ENCODE measurements at regions not wholly inside any gene's neighbourhood (a gene's known extent, or its start where the extent isn't known, plus 50 kb on each side); places are given as distances from the start of the nearest gene placed in this dataset.

- Histone ChIP-seq H3K9me3 (ENCODE audit: insufficient read depth, low read depth, low read length) (no peaks in the 10 kb centered on the region), H3K14ac (ENCODE audit: low read length) (no peak overlapping the region), H2AK5ac (ENCODE audit: low read length) (no peak overlapping the region), H3K79me2 (ENCODE audit: control insufficient read depth, insufficient read depth, low read length, poor library complexity) (no peaks in the 10 kb centered on the region), H2BK120ac (ENCODE audit: insufficient read depth, low read length, poor library complexity) (no peak overlapping the region), H3K27me3 (ENCODE audit: insufficient read depth, low read length) (no peaks in the 10 kb centered on the region), H4K12ac (ENCODE audit: low read depth, low read length) (no peak overlapping the region), H4K8ac (ENCODE audit: low read depth, low read length) (no peak overlapping the region), H3K36me3 (ENCODE audit: control insufficient read depth in 1 of 2, insufficient read depth in 2 of 2, low read length in 2 of 2) (no peaks in the 10 kb centered on the region), H3K4me1 (ENCODE audit: control insufficient read depth in 1 of 2, insufficient read depth in 2 of 2, low read length in 2 of 2) (no peaks in the 10 kb centered on the region), H3K27ac (ENCODE audit: low read depth, low read length) (no peak overlapping the region), H3K4ac (ENCODE audit: low read depth, low read length) (no peak overlapping the region), H3K23ac (ENCODE audit: low read length) (no peak overlapping the region), H3K18ac (ENCODE audit: low read length) (no peak overlapping the region), H3K9ac (ENCODE audit: low read length) (no peak overlapping the region), H3K79me1 (ENCODE audit: low read length) (no peaks in the 10 kb centered on the region), H2BK12ac (ENCODE audit: low read length) (no peak overlapping the region), H4K91ac (ENCODE audit: low read depth, low read length) (no peak overlapping the region), H2AFZ (ENCODE audit: insufficient read depth, low read length, poor library complexity) (no peak overlapping the region), H3K4me2 (ENCODE audit: low read length) (no peak overlapping the region), H2BK5ac (ENCODE audit: low read depth, low read length, poor library complexity) (no peak overlapping the region), H3K4me3 (ENCODE audit: low read depth, low read length) (no peak overlapping the region)
- no CpG with 5 or more reads among the region's 2 CpGs for WGBS (ENCODE audit: extremely low coverage, insufficient coverage, insufficient read length)
- DNase-seq, result no peak
Observed at GRCh38 chr4:148737061-148737770, 295.0 kb upstream of the NR3C2 start.

GRCh38 chr4:148735432-148736155, 293.4 kb upstream of the NR3C2 start:
- Histone ChIP-seq H3K79me1 (ENCODE audit: low read length) (no peaks in the 10 kb centered on the region), H3K4me3 (ENCODE audit: low read depth, low read length) (no peak overlapping the region), H3K14ac (ENCODE audit: low read length) (no peak overlapping the region), H4K91ac (ENCODE audit: low read depth, low read length) (no peak overlapping the region), H2AFZ (ENCODE audit: insufficient read depth, low read length, poor library complexity) (no peak overlapping the region), H3K27me3 (ENCODE audit: insufficient read depth, low read length) (no peaks in the 10 kb centered on the region), H3K27ac (ENCODE audit: low read depth, low read length) (no peak overlapping the region), H2BK12ac (ENCODE audit: low read length) (no peak overlapping the region), H4K8ac (ENCODE audit: low read depth, low read length) (no peak overlapping the region), H3K36me3 (ENCODE audit: control insufficient read depth in 1 of 2, insufficient read depth in 2 of 2, low read length in 2 of 2) (no peaks in the 10 kb centered on the region), H3K18ac (ENCODE audit: low read length) (no peak overlapping the region), H3K4ac (ENCODE audit: low read depth, low read length) (no peak overlapping the region), H2BK5ac (ENCODE audit: low read depth, low read length, poor library complexity) (no peak overlapping the region), H3K9ac (ENCODE audit: low read length) (no peak overlapping the region), H3K23ac (ENCODE audit: low read length) (no peak overlapping the region), H4K12ac (ENCODE audit: low read depth, low read length) (no peak overlapping the region), H3K79me2 (ENCODE audit: control insufficient read depth, insufficient read depth, low read length, poor library complexity) (no peaks in the 10 kb centered on the region), H3K4me2 (ENCODE audit: low read length) (no peak overlapping the region), H2BK120ac (ENCODE audit: insufficient read depth, low read length, poor library complexity) (no peak overlapping the region), H3K9me3 (ENCODE audit: insufficient read depth, low read depth, low read length) (no peaks in the 10 kb centered on the region), H2AK5ac (ENCODE audit: low read length) (no peak overlapping the region), H3K4me1 (ENCODE audit: control insufficient read depth in 1 of 2, insufficient read depth in 2 of 2, low read length in 2 of 2) (no peaks in the 10 kb centered on the region)
- peak; percentile 26 to 73 for DNase-seq
- WGBS (ENCODE audit: extremely low coverage, insufficient coverage, insufficient read length), result no CpG with 5 or more reads among the region's 5 CpGs

GRCh38 chr4:148730766-148731165, 288.6 kb upstream of the NR3C2 start:
- H2BK120ac ChIP-seq (ENCODE audit: insufficient read depth, low read length, poor library complexity), result no peak overlapping the region
- H3K4me3 ChIP-seq (ENCODE audit: low read depth, low read length), result no peak overlapping the region
- H2BK12ac ChIP-seq (ENCODE audit: low read length), result no peak overlapping the region
- H3K36me3 ChIP-seq (ENCODE audit: control insufficient read depth in 1 of 2, insufficient read depth in 2 of 2, low read length in 2 of 2), result no peaks in the 10 kb centered on the region
- no peak overlapping the region for H3K4ac ChIP-seq (ENCODE audit: low read depth, low read length)
- H4K91ac ChIP-seq (ENCODE audit: low read depth, low read length), result no peak overlapping the region
- DNase-seq, result no peak
- H2AFZ ChIP-seq (ENCODE audit: insufficient read depth, low read length, poor library complexity), result no peak overlapping the region
- H3K23ac ChIP-seq (ENCODE audit: low read length), result no peak overlapping the region
- H3K79me1 ChIP-seq (ENCODE audit: low read length), result no peaks in the 10 kb centered on the region
- no peak overlapping the region for H4K8ac ChIP-seq (ENCODE audit: low read depth, low read length)
- no peak overlapping the region for H2BK5ac ChIP-seq (ENCODE audit: low read depth, low read length, poor library complexity)
- no peaks in the 10 kb centered on the region for H3K9me3 ChIP-seq (ENCODE audit: insufficient read depth, low read depth, low read length)
- no peak overlapping the region for H3K4me2 ChIP-seq (ENCODE audit: low read length)
- H3K18ac ChIP-seq (ENCODE audit: low read length), result no peak overlapping the region
- H2AK5ac ChIP-seq (ENCODE audit: low read length), result no peak overlapping the region
- H3K27ac ChIP-seq (ENCODE audit: low read depth, low read length), result no peak overlapping the region
- no peaks in the 10 kb centered on the region for H3K4me1 ChIP-seq (ENCODE audit: control insufficient read depth in 1 of 2, insufficient read depth in 2 of 2, low read length in 2 of 2)
- no CpG with 5 or more reads among the region's 4 CpGs for WGBS (ENCODE audit: extremely low coverage, insufficient coverage, insufficient read length)
- H3K14ac ChIP-seq (ENCODE audit: low read length), result no peak overlapping the region
- H4K12ac ChIP-seq (ENCODE audit: low read depth, low read length), result no peak overlapping the region
- H3K79me2 ChIP-seq (ENCODE audit: control insufficient read depth, insufficient read depth, low read length, poor library complexity), result no peaks in the 10 kb centered on the region
- no peaks in the 10 kb centered on the region for H3K27me3 ChIP-seq (ENCODE audit: insufficient read depth, low read length)
- no peak overlapping the region for H3K9ac ChIP-seq (ENCODE audit: low read length)

GRCh38 chr4:148730082-148730640, 287.9 kb upstream of the NR3C2 start:
- Histone ChIP-seq H3K4me2 (ENCODE audit: low read length) (no peak overlapping the region), H2AFZ (ENCODE audit: insufficient read depth, low read length, poor library complexity) (no peak overlapping the region), H3K18ac (ENCODE audit: low read length) (no peak overlapping the region), H2BK120ac (ENCODE audit: insufficient read depth, low read length, poor library complexity) (no peak overlapping the region), H3K14ac (ENCODE audit: low read length) (no peak overlapping the region), H3K36me3 (ENCODE audit: control insufficient read depth in 1 of 2, insufficient read depth in 2 of 2, low read length in 2 of 2) (no peaks in the 10 kb centered on the region), H3K4me3 (ENCODE audit: low read depth, low read length) (no peak overlapping the region), H2BK12ac (ENCODE audit: low read length) (no peak overlapping the region), H3K27me3 (ENCODE audit: insufficient read depth, low read length) (no peaks in the 10 kb centered on the region), H4K12ac (ENCODE audit: low read depth, low read length) (no peak overlapping the region), H3K4ac (ENCODE audit: low read depth, low read length) (no peak overlapping the region), H3K23ac (ENCODE audit: low read length) (no peak overlapping the region), H3K27ac (ENCODE audit: low read depth, low read length) (no peak overlapping the region), H2BK5ac (ENCODE audit: low read depth, low read length, poor library complexity) (no peak overlapping the region), H3K4me1 (ENCODE audit: control insufficient read depth in 1 of 2, insufficient read depth in 2 of 2, low read length in 2 of 2) (no peaks in the 10 kb centered on the region), H3K9me3 (ENCODE audit: insufficient read depth, low read depth, low read length) (no peaks in the 10 kb centered on the region), H3K9ac (ENCODE audit: low read length) (no peak overlapping the region), H3K79me1 (ENCODE audit: low read length) (no peaks in the 10 kb centered on the region), H4K8ac (ENCODE audit: low read depth, low read length) (no peak overlapping the region), H4K91ac (ENCODE audit: low read depth, low read length) (no peak overlapping the region), H3K79me2 (ENCODE audit: control insufficient read depth, insufficient read depth, low read length, poor library complexity) (no peaks in the 10 kb centered on the region), H2AK5ac (ENCODE audit: low read length) (no peak overlapping the region)
- DNase-seq, result no peak
- WGBS (ENCODE audit: extremely low coverage, insufficient coverage, insufficient read length), result no CpG with 5 or more reads among the region's 1 CpG

Data from trophoblast cell (in vitro differentiated cells and primary cell).